ENCODE measurements at regions not wholly inside any gene's neighbourhood (a gene's known extent, or its start where the extent isn't known, plus 50 kb on each side); places are given as distances from the start of the nearest gene placed in this dataset.

- DNase-seq (no peak), ATAC-seq (no peak)
- Histone ChIP-seq H3K27me3 (ENCODE audit: low read depth) (no peaks in the 10 kb centered on the region), H3K36me3 (no peaks in the 10 kb centered on the region), H3K4me3 (no peak overlapping the region), H3K27ac (peak overlapping the region; percentile 18), H3K9me3 (no peaks in the 10 kb centered on the region), H3K4me1 (peaks cover 7% of the 10 kb centered on the region)
- TF ChIP-seq CTCF (IDR thresholded peaks at IDR 0.05): no peak
- intact Hi-C loops (cut with DNase I): no loop called here
Observed at GRCh38 chr4:123017636-123018395, 95.4 kb upstream of the NUDT6 start.

- no peak for ATAC-seq
- H3K9me3 ChIP-seq: no peaks in the 10 kb centered on the region
- no peak for DNase-seq
- H3K27me3 ChIP-seq (ENCODE audit: low read depth): no peaks in the 10 kb centered on the region
- H3K4me1 ChIP-seq: peaks cover 7% of the 10 kb centered on the region
- H3K4me3 ChIP-seq: no peak overlapping the region
- H3K27ac ChIP-seq: no peak overlapping the region
- no peak for TF ChIP-seq CTCF (IDR thresholded peaks at IDR 0.05)
- no peaks in the 10 kb centered on the region for H3K36me3 ChIP-seq
- intact Hi-C loops (cut with DNase I): no loop called here
Observed at GRCh38 chr4:123018396-123018775, 96.0 kb upstream of the NUDT6 start.

GRCh38 chr4:123020285-123020684 is 97.9 kb upstream of the NUDT6 start:
- no peaks in the 10 kb centered on the region for H3K36me3 ChIP-seq
- H3K4me1 ChIP-seq: peaks cover 7% of the 10 kb centered on the region
- no peak for TF ChIP-seq CTCF (IDR thresholded peaks at IDR 0.05)
- H3K27me3 ChIP-seq (ENCODE audit: low read depth): no peaks in the 10 kb centered on the region
- no peak overlapping the region for H3K4me3 ChIP-seq
- DNase-seq: no peak
- no peaks in the 10 kb centered on the region for H3K9me3 ChIP-seq
- no peak for ATAC-seq
- no peak overlapping the region for H3K27ac ChIP-seq
- intact Hi-C loops (cut with DNase I): no loop called here

- intact Hi-C loops (cut with DNase I): no loop called here
- no peak for TF ChIP-seq CTCF (IDR thresholded peaks at IDR 0.05)
- no peaks in the 10 kb centered on the region for H3K9me3 ChIP-seq
Observed at GRCh38 chr4:123023647-123024046, 101.2 kb upstream of the NUDT6 start.

GRCh38 chr4:123024710-123025109 is 102.3 kb upstream of the NUDT6 start:
- intact Hi-C loops (cut with DNase I): no loop called here
- H3K36me3 ChIP-seq: peaks cover 4% of the 10 kb centered on the region
- no peaks in the 10 kb centered on the region for H3K27me3 ChIP-seq (ENCODE audit: low read depth)
- no peak for ATAC-seq
- H3K9me3 ChIP-seq: no peaks in the 10 kb centered on the region
- H3K4me1 ChIP-seq: no peaks in the 10 kb centered on the region
- H3K4me3 ChIP-seq: no peak overlapping the region
- no peak overlapping the region for H3K27ac ChIP-seq
- DNase-seq: no peak
- no peak for TF ChIP-seq CTCF (IDR thresholded peaks at IDR 0.05)

More at GRCh38 chr4:123023647-123024046, 101.2 kb upstream of the NUDT6 start:
- H3K4me1 ChIP-seq: no peaks in the 10 kb centered on the region
- no peak overlapping the region for H3K4me3 ChIP-seq
- no peak for DNase-seq
- H3K27me3 ChIP-seq (ENCODE audit: low read depth): no peaks in the 10 kb centered on the region
- H3K36me3 ChIP-seq: peaks cover 4% of the 10 kb centered on the region
- ATAC-seq: no peak
- H3K27ac ChIP-seq: no peak overlapping the region

Data from lower lobe of right lung (tissue), 2 donors.